Tibial artery (tissue), 4 donors: ENCODE measurements at regions not wholly inside any gene's neighbourhood (a gene's known extent, or its start where the extent isn't known, plus 50 kb on each side); places are given as distances from the start of the nearest gene placed in this dataset.

ENCODE experiments used
- DNase-seq, 2 donors: peaks; one replicate each; pipeline ENCODE4 v3.0.0-alpha.2; 2019
- H3K27ac ChIP-seq, 2 donors: fragments of 200-600 bp; sonication (generic) in 1 of 2; 1 replicate in 1 of 2; 2 replicates in 1 of 2; pipeline ENCODE4 v1.5.1; 2018 to 2019; ENCODE audit warnings: mild to moderate bottlenecking in 1 of 2
- H3K27me3 ChIP-seq, 2 donors: fragments of 200-600 bp; sonication (generic) in 1 of 2; one replicate each; pipeline versions ENCODE4 v1.5.1 to v1.6.0; 2016 to 2019
- H3K36me3 ChIP-seq, 3 donors: fragments of 200-600 bp; sonication (generic) in 2 of 3; one replicate each; pipeline ENCODE4 v1.5.1; 2016 to 2019; ENCODE audit warnings: mild to moderate bottlenecking in 2 of 3
- H3K4me1 ChIP-seq, 4 donors: fragments of 200-600 bp; sonication (generic) in 2 of 4; 1 replicate in 3 of 4; 2 replicates in 1 of 4; pipeline ENCODE4 v1.5.1; 2016 to 2019
- H3K4me3 ChIP-seq, 2 donors: fragments of 200-600 bp; sonication (generic) in 1 of 2; 1 replicate in 1 of 2; 2 replicates in 1 of 2; pipeline ENCODE4 v1.5.1; 2018 to 2019; ENCODE audit warnings: mild to moderate bottlenecking in 2 of 2
- H3K9me3 ChIP-seq, 3 donors: fragments of 200-600 bp; sonication (generic) in 1 of 3; one replicate each; pipeline ENCODE4 v1.5.1; 2016 to 2019
- CTCF ChIP-seq, 2 experiments: fragments of 200-600 bp in 1 of 2; fragments of 450-650 bp in 1 of 2; IDR thresholded peaks; one replicate each; pipeline ENCODE4 v1.5.1; 2017 to 2019; ENCODE audit warnings: antibody characterized with exemption in 2 of 2, mild to moderate bottlenecking in 1 of 2, moderate library complexity in 1 of 2
- intact Hi-C: fragments of 100-400 bp; cut with DNase I; formaldehyde crosslinking; loops from one replicate; pipeline ENCODE4 v1.15.0; 2023; ENCODE audit warnings: low total_unique reads

GRCh38 chr4:165715211-165715610 lies 157.8 kb upstream of the TLL1 start:
- no peak for TF ChIP-seq CTCF (IDR thresholded peaks at IDR 0.05)
- Histone ChIP-seq H3K9me3 (no peaks in the 10 kb centered on the region), H3K36me3 (no peaks in the 10 kb centered on the region), H3K4me1 (peaks cover 0 to 19% (median 5%) of the 10 kb centered on the region in 4 donors), H3K27ac (no peak overlapping the region), H3K4me3 (no peak overlapping the region), H3K27me3 (no peaks in the 10 kb centered on the region)
- intact Hi-C loops: no loop called here
- no peak for DNase-seq

GRCh38 chr4:165715989-165716388 lies 157.0 kb upstream of the TLL1 start:
- intact Hi-C loops: no loop called here
- Histone ChIP-seq H3K36me3 (no peaks in the 10 kb centered on the region), H3K27ac (no peak overlapping the region), H3K4me1 (peaks cover 0 to 14% (median 5%) of the 10 kb centered on the region in 4 donors), H3K4me3 (no peak overlapping the region), H3K9me3 (no peaks in the 10 kb centered on the region), H3K27me3 (no peaks in the 10 kb centered on the region)
- no peak for DNase-seq
- TF ChIP-seq CTCF (IDR thresholded peaks at IDR 0.05): no peak

GRCh38 chr4:165716472-165716871 lies 156.6 kb upstream of the TLL1 start:
- Histone ChIP-seq H3K9me3 (no peaks in the 10 kb centered on the region), H3K4me3 (no peak overlapping the region), H3K4me1 (peaks cover 0 to 11% (median 5%) of the 10 kb centered on the region in 4 donors), H3K27me3 (no peaks in the 10 kb centered on the region), H3K27ac (no peak overlapping the region), H3K36me3 (no peaks in the 10 kb centered on the region)
- no peak for TF ChIP-seq CTCF (IDR thresholded peaks at IDR 0.05)
- no peak for DNase-seq
- intact Hi-C loops: no loop called here

- Histone ChIP-seq H3K4me1 (peaks cover 0 to 7% (median 4%) of the 10 kb centered on the region in 4 donors), H3K36me3 (no peaks in the 10 kb centered on the region), H3K27ac (no peak overlapping the region), H3K9me3 (no peaks in the 10 kb centered on the region), H3K27me3 (no peaks in the 10 kb centered on the region), H3K4me3 (no peak overlapping the region)
- DNase-seq: no peak
- intact Hi-C loops: no loop called here
- no peak for TF ChIP-seq CTCF (IDR thresholded peaks at IDR 0.05)
Measured at GRCh38 chr4:165718660-165719059, 154.4 kb upstream of the TLL1 start.

- intact Hi-C loops: no loop called here
- Histone ChIP-seq H3K36me3 (no peaks in the 10 kb centered on the region), H3K4me3 (no peak overlapping the region), H3K9me3 (no peaks in the 10 kb centered on the region), H3K27me3 (no peaks in the 10 kb centered on the region), H3K4me1 (peaks cover 0 to 12% (median 5%) of the 10 kb centered on the region in 4 donors), H3K27ac (no peak overlapping the region)
- DNase-seq: no peak
- TF ChIP-seq CTCF (IDR thresholded peaks at IDR 0.05): no peak
Measured at GRCh38 chr4:165720411-165721082, 152.5 kb upstream of the TLL1 start.
